Glomerular visceral epithelial cell (primary cell): ENCODE measurements at regions not wholly inside any gene's neighbourhood (a gene's known extent, or its start where the extent isn't known, plus 50 kb on each side); places are given as distances from the start of the nearest gene placed in this dataset.
A peak's percentile ranks its signal among the peaks of the same experiment; 100 is the strongest.

Source experiments
- DNase-seq: peaks from one replicate; pipeline ENCODE4 v3.0.0-alpha.2; 2016; ENCODE audit errors: extremely low spot score

- no peak for DNase-seq
Measured at GRCh38 chr17:65366102-65366844, 195.2 kb downstream of the AXIN2 start.

DNA sequence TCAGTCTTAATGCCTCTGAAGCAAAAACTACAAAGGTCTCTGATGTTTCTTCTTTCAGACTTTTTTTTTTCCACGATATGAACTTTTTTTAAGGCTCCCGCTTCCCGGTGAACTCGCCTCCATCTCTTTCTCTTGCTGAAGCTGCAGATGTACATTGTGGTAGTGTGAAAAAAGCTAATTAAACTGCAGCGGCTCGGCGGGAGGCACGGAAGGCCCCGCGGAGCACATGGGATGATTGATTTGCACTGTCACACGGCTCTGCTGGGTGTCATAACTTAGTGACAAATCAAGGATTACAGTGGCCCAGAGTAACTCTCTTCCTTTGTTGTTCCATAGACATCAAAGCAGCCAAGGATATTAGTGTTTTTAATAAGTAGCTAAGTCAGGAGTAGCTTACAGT, 196.3 kb downstream of the AXIN2 start:
- no peak for DNase-seq

- no peak for DNase-seq
Measured at GRCh38 chr17:65364438-65364837, 197.0 kb downstream of the AXIN2 start.

DNA sequence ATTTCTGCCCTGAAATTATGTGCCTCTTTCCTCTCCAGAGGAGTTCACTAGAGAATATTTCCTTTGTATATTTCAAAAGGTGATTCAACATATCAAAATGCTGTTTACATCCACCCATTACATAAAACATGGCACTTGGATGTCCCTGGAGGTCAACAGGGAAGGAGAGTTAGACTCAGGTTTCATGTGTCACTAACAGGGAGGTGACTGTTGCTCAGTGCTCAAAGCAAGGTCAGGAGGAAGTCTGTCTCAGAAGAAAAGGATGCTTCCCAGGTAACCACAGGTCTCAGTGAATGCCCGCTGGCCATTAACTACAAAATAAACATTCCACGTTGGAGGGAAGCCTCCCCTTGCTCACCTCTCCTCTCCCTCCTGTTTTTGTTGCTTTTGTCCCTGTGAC, 198.6 kb downstream of the AXIN2 start:
- no peak for DNase-seq

GRCh38 chr17:65360961-65361552, 200.4 kb downstream of the AXIN2 start:
- DNase-seq: no peak

GRCh38 chr17:65359016-65359415, 202.4 kb downstream of the AXIN2 start:
- DNase-seq: peak; percentile 85

DNA sequence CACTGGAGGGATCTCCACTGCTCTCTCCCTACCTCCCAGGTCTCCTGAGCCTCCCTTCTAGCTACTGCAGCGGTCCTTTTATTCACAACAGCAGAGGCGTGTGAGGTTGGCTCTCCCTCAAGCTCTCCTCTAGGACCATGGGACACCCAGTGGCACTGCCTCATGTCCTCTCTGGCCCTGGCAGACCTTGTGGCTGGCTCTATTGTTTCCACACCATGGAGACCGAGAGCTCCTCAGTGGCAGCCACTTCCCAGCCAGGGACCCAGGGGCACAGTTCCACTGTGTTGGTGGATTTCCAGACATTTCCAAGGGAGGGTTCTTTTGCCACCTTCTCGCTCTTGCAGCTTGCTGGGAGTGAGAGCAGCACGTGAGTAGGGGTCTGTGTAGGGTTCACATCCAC, 204.9 kb downstream of the AXIN2 start:
- DNase-seq: no peak

- no peak for DNase-seq
Measured at GRCh38 chr17:65355246-65355645, 206.2 kb downstream of the AXIN2 start.

GRCh38 chr17:65349916-65350315, 211.5 kb downstream of the AXIN2 start:
- DNase-seq: no peak

DNA sequence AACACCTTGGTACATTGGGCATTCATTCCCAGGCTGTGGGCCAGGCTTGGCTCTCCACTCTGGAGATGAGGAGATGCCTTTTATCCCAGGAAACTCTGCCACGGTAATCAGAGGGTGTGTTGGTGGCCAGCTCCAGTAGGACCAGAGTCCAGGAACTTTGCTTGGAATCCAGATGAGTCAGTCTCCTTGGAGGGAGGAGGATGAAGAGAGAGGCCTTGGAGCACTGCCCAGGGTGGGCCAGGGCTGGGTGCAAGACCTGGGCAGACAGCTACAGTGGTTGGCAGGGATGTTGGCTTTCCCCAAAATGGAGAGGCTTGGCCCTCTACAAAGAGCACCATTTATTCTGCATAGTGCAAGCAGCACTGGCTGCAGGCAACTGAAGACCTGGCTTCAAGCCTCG, 209.0 kb downstream of the RGS9 start:
- DNase-seq: no peak

- no peak for DNase-seq
Measured at GRCh38 chr17:65345261-65346005, 208.3 kb downstream of the RGS9 start.

GRCh38 chr17:65340401-65340800, 203.2 kb downstream of the RGS9 start:
- DNase-seq: no peak

- no peak for DNase-seq
Measured at GRCh38 chr17:65334406-65334805, 197.2 kb downstream of the RGS9 start.

DNA sequence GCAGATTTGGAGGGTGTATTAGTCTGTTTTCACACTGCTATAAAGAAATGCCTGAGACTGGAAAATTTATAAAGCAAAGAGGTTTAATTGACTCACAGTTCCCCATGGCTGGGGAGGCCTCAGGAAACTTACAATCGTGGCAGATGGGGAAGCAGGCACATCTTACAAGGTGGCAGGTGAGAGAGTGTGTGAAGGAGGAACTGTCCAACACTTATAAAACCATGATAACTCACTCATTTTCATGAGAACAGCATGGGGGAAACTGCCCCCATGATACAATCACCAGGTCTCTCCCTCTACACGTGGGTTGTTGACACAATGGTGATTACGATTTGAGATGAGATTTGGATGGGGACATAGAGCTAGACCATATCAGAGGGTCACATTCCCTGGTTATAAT, 195.6 kb downstream of the RGS9 start:
- DNase-seq: no peak

DNA sequence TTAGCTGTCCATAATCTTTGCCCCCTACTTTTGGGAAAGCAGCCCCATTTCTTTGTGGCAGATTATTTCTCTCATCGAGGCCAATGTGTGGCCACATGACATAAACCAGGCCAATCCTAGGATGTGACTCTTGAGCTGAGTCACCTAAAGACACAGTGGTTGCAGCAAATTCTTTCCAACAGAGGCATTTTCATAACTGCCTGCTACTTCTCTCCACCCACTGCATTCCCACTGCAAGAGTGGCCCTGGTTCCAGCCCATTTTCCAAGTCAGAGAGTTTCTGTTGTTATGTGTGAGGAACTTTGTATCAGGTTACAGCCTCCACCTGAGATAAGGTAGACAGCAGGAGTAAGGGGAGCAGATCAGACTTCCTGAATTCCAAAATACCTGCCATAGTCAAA, 195.2 kb downstream of the RGS9 start:
- peak; percentile 4 for DNase-seq

- DNase-seq: no peak
Measured at GRCh38 chr17:65328567-65328966, 191.4 kb downstream of the RGS9 start.

DNA sequence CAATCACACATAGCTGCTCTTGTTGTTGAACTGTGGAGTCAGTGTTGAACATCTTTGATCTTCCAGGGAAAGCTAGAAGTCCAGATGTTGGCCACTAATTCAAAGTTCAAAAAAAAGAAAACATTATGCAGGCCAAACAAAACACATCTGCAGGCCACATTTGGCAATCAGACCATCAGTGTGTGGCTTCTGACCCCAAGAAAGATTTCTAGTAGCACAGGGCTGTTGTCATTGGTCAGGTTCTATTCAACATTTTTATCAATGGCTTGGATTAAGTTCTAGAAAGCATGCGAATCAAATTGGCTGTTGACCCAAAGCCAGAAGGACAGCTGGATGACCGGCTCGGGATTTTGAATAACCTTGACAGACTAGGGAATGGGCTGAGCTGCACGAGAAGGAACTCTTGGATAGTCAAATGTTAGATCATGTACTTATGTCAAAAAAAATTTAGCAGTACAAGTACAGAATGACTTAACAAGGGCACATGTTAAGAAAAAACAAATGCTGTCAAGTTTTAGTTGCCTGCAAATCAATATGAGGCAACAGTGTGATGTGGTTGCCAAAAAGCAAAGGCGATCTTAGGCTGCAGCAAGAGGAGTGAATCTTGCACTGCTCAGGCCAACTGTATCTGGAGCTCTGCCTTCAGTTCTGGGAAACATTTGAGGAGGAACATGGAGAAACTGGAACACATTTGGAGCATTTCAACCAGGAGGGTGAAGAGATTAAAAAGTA, 187.6 kb downstream of the RGS9 start:
- no peak for DNase-seq

DNA sequence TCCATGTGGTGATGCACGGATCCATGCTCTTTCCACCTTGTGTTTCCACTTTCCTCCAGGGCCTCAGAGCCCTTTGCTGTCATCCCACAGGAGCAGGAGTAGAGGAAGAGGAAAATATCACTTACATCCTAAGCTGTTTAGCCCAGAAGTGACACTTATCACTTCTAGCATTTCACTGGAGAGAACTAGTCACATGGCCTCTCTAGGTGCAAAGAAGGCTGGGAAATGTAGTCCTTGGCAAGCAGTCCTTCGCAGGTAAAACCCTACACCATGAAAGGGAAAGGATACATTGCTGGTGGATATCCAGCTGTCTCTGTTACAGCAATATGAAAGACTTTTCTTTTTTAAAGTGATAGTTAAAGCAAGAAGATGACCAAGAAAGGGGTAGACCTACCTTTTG, 185.9 kb downstream of the RGS9 start:
- no peak for DNase-seq

DNA sequence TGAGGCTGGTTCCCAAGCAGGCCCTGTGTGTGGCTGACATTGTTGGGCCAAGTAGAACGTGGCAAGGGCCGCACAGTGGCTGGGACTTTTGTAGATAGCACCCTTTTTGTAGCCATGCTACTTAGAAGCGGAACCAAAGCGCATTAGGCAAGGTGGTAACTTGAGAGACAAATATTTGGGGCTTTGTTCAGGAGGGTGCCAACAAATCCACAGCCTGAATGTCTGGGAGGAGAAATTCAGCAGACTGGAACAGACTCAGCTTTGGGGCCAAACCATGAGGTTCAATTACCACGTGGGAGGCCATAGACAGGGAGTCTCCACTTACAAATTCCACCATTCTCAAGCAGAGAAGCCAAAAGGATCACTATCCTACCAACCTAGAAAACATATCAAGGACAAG, 183.7 kb downstream of the RGS9 start:
- no peak for DNase-seq

- no peak for DNase-seq
Measured at GRCh38 chr17:65314212-65314611, 177.0 kb downstream of the RGS9 start.

DNA sequence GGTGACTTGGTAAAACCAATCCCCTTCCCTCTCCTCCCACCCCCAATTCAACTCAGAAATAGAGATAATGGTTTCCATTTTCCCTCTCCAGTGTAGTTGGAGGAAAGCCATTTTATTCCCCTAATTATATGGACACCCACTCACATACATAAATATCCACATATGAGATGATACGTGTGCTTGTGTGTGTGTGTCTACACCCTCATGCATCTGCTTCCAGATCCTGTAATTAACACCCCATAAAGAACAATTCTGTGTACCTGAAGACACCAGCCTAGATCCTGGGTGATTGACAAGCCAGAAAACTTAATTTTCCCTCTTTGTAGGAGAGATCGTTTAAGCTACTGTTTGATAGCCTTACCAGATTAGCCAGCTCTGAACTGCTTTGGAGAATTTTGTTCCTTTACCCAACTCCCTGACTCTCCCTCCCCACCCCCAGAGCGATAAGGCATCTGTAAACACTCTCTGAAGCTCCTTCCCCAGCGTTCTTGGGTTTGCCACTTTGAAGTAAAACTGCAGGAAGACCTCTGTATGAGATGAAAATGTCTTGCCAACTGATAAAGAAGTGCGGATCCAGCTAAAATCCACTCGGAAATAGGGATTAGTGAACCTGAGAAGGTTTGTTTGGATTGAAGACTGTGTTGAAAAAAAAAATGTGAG, 175.7 kb downstream of the RGS9 start:
- no peak for DNase-seq

DNA sequence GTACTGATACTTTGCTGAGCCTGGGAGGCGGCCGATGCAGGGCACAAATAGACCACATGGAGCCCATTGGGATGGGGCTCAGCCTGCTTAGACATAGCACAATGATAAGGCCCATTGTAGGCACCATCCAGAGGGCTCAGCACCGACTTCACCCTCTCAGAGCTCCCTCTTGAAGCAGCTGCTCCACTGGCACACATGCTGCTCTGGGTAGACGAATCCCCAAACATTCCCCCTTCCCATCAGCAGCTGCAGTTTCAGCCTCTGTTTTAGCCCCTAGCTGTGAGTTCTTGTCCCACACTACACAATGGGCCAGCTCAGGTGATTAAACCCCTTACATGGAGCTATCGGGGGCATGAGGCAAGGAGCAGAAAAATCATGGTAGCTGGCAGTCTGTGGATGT, 174.1 kb downstream of the RGS9 start:
- no peak for DNase-seq
